Tibial artery (tissue), 4 donors: ENCODE measurements at regions not wholly inside any gene's neighbourhood (a gene's known extent, or its start where the extent isn't known, plus 50 kb on each side); places are given as distances from the start of the nearest gene placed in this dataset.
A peak's percentile ranks its signal among the peaks of the same experiment; 100 is the strongest.

Experiments
- DNase-seq, 2 donors: peaks; one replicate each; pipeline ENCODE4 v3.0.0-alpha.2; 2019
- H3K27ac ChIP-seq, 2 donors: fragments of 200-600 bp; sonication (generic) in 1 of 2; 1 replicate in 1 of 2; 2 replicates in 1 of 2; pipeline ENCODE4 v1.5.1; 2018 to 2019; ENCODE audit warnings: mild to moderate bottlenecking in 1 of 2
- H3K27me3 ChIP-seq, 2 donors: fragments of 200-600 bp; sonication (generic) in 1 of 2; one replicate each; pipeline versions ENCODE4 v1.5.1 to v1.6.0; 2016 to 2019
- H3K36me3 ChIP-seq, 3 donors: fragments of 200-600 bp; sonication (generic) in 2 of 3; one replicate each; pipeline ENCODE4 v1.5.1; 2016 to 2019; ENCODE audit warnings: mild to moderate bottlenecking in 2 of 3
- H3K4me1 ChIP-seq, 4 donors: fragments of 200-600 bp; sonication (generic) in 2 of 4; 1 replicate in 3 of 4; 2 replicates in 1 of 4; pipeline ENCODE4 v1.5.1; 2016 to 2019
- H3K4me3 ChIP-seq, 2 donors: fragments of 200-600 bp; sonication (generic) in 1 of 2; 1 replicate in 1 of 2; 2 replicates in 1 of 2; pipeline ENCODE4 v1.5.1; 2018 to 2019; ENCODE audit warnings: mild to moderate bottlenecking in 2 of 2
- H3K9me3 ChIP-seq, 3 donors: fragments of 200-600 bp; sonication (generic) in 1 of 3; one replicate each; pipeline ENCODE4 v1.5.1; 2016 to 2019
- intact Hi-C: fragments of 100-400 bp; cut with DNase I; formaldehyde crosslinking; loops from one replicate; pipeline ENCODE4 v1.15.0; 2023; ENCODE audit warnings: low total_unique reads
- TF ChIP-seq, protein P1 (sequence below), 2 experiments: fragments of 200-600 bp in 1 of 2; fragments of 450-650 bp in 1 of 2; IDR thresholded peaks; one replicate each; pipeline ENCODE4 v1.5.1; 2017 to 2019; ENCODE audit warnings: antibody characterized with exemption in 2 of 2, mild to moderate bottlenecking in 1 of 2, moderate library complexity in 1 of 2

DNA sequence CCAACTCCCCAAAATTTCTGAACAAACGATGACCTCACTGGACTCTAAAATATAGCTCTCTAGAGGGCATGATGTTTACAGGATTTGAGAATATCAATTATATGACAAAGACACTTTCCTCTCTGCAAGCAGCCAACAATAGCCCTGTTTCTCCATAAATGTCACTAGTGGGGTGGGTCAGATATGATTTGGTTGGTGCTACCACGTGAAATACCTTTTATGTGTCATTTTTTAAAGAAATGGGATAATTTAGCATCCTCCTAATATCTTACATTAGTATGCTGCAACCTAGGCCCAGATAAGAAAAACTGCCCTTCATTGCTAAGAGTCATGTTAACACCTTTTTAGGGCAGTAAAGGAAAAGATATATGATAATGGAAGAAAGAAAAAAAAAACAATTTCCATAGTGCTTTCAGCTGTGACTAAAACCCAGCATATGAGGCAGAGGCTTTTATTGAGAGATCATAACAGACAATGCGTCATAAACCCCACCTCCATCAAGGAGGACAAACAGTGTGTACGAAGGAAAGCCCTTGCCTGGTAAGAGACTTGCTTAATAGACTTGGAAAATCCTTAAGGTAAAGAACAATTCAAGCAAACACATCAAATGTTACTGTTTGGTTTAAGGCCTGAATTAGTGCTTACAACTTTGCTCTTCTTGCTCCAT lies 372.4 kb upstream of the PAPPA start:
- intact Hi-C loops: no loop called here
- Histone ChIP-seq H3K36me3 (no peaks in the 10 kb centered on the region), H3K9me3 (no peaks in the 10 kb centered on the region), H3K27ac (no peak overlapping the region), H3K27me3 (no peaks in the 10 kb centered on the region), H3K4me1 (peaks cover 0 to 14% (median 4%) of the 10 kb centered on the region in 4 donors), H3K4me3 (no peak overlapping the region)
- TF ChIP-seq, protein P1, sequence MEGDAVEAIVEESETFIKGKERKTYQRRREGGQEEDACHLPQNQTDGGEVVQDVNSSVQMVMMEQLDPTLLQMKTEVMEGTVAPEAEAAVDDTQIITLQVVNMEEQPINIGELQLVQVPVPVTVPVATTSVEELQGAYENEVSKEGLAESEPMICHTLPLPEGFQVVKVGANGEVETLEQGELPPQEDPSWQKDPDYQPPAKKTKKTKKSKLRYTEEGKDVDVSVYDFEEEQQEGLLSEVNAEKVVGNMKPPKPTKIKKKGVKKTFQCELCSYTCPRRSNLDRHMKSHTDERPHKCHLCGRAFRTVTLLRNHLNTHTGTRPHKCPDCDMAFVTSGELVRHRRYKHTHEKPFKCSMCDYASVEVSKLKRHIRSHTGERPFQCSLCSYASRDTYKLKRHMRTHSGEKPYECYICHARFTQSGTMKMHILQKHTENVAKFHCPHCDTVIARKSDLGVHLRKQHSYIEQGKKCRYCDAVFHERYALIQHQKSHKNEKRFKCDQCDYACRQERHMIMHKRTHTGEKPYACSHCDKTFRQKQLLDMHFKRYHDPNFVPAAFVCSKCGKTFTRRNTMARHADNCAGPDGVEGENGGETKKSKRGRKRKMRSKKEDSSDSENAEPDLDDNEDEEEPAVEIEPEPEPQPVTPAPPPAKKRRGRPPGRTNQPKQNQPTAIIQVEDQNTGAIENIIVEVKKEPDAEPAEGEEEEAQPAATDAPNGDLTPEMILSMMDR (IDR thresholded peaks at IDR 0.05): no peak
- no peak for DNase-seq

GRCh38 chr9:115786321-115786720 lies 367.3 kb upstream of the PAPPA start:
- H3K36me3 ChIP-seq: no peaks in the 10 kb centered on the region
- intact Hi-C loops: no loop called here
- DNase-seq: no peak
- peak overlapping the region; percentile 11 to 40 for H3K27ac ChIP-seq
- TF ChIP-seq, protein P1 (IDR thresholded peaks at IDR 0.05): no peak
- H3K27me3 ChIP-seq: no peaks in the 10 kb centered on the region
- H3K9me3 ChIP-seq: no peaks in the 10 kb centered on the region
- H3K4me3 ChIP-seq: no peak overlapping the region
- peaks cover 0 to 25% (median 8%) of the 10 kb centered on the region in 4 donors for H3K4me1 ChIP-seq

GRCh38 chr9:115790520-115790919 lies 363.1 kb upstream of the PAPPA start:
- H3K27me3 ChIP-seq: no peaks in the 10 kb centered on the region
- no peak overlapping the region for H3K4me3 ChIP-seq
- intact Hi-C loops: no loop called here
- TF ChIP-seq, protein P1 (IDR thresholded peaks at IDR 0.05): no peak
- peaks cover 0 to 18% (median 7%) of the 10 kb centered on the region in 4 donors for H3K4me1 ChIP-seq
- H3K27ac ChIP-seq: no peak overlapping the region
- no peak for DNase-seq
- no peaks in the 10 kb centered on the region for H3K9me3 ChIP-seq
- H3K36me3 ChIP-seq: no peaks in the 10 kb centered on the region

DNA sequence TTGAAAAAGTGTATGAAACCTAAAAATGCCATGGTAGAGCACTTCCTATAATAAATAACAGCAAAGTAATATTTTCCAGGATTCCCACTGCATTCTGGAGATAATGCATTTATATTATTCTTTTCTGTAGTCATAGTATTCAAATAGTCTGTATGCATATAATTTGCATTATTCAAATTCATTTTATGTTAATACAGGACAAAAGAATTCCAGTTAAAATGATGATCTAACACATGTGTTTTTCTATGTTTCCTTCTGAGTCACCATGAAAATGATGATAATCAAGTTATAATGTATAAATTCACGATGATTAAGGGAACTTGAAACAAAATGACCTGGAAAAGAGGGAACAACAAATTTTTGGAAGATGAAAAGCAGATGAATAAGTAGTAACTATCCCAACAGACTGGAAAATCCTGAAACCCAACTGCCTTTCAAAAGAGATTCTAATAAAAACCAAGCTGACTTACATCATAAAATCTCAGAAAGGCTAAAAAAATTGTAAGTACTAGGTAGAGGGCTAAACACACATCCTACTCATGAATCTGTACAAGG lies 358.6 kb upstream of the PAPPA start:
- TF ChIP-seq, protein P1 (IDR thresholded peaks at IDR 0.05): no peak
- H3K4me3 ChIP-seq: no peak overlapping the region
- no peak for DNase-seq
- no peaks in the 10 kb centered on the region for H3K36me3 ChIP-seq
- H3K4me1 ChIP-seq: no peaks in the 10 kb centered on the region
- H3K9me3 ChIP-seq: no peaks in the 10 kb centered on the region
- H3K27ac ChIP-seq: no peak overlapping the region
- intact Hi-C loops: no loop called here
- no peaks in the 10 kb centered on the region for H3K27me3 ChIP-seq

DNA sequence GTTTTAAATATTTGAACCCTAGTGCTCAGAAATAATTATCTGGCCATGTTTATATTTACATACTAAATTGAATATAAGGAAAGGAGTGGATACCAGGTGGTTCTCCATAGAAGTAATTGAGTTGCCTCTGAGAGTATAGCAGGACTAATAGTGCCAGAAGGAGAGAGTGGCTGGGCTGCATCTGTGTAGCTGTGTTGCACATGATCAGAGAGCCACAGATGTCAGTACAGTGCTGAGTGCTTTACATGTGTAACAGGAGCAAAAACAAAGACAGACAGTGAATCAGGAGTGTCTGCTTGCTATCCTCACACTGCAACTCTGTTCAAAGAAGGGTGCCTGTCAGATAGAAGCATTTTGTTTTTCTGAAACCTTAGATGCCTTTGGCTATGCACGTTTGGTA lies 353.9 kb upstream of the PAPPA start:
- Histone ChIP-seq H3K4me1 (no peaks in the 10 kb centered on the region), H3K9me3 (no peaks in the 10 kb centered on the region), H3K27me3 (no peaks in the 10 kb centered on the region), H3K36me3 (no peaks in the 10 kb centered on the region), H3K27ac (no peak overlapping the region), H3K4me3 (no peak overlapping the region)
- TF ChIP-seq, protein P1 (IDR thresholded peaks at IDR 0.05): no peak
- DNase-seq: no peak
- intact Hi-C loops: no loop called here
